HCT116 (cell line): ENCODE measurements at regions not wholly inside any gene's neighbourhood (a gene's known extent, or its start where the extent isn't known, plus 50 kb on each side); places are given as distances from the start of the nearest gene placed in this dataset.

Experiments used
- ATAC-seq: fragments of 200-7000 bp; cut with Tn5 transposase; 2 replicates; pipeline ENCODE4 v1.9.1; 2020; ENCODE audit warnings: mild to moderate bottlenecking, moderate library complexity
- BruUV-seq: library from RNA; stranded (reverse); fragments of 400-500 nt; replicated peaks from 2 replicates; lab custom pipeline; 2021; lab: Mats Ljungman, UMichigan
- CTCF ChIA-PET: fragments of 300-600 bp; sonication (Branson Sonifier 250); formaldehyde crosslinking; loops from one replicate; lab custom pipeline; 2021; ENCODE audit warnings: antibody characterized with exemption; lab: Charles Lee
- POLR2A ChIA-PET: fragments of 300-600, 350-600 bp; sonication (Branson Sonifier 250); formaldehyde crosslinking; loops from one replicate; lab custom pipeline; 2021; ENCODE audit warnings: antibody characterized with exemption; lab: Charles Lee
- RAD21 ChIA-PET, 2 experiments: fragments of 300-600 bp; sonication (Branson Sonifier 250); formaldehyde crosslinking; loops; one replicate each; lab custom pipeline; 2023; ENCODE audit warnings: low total read pairs in 2 of 2; ENCODE audit not compliant: uncharacterized antibody in 2 of 2, unreplicated experiment in 2 of 2, low non-redundant PET in 1 of 2; lab: Charles Lee
- DNase-seq: peaks from one replicate; pipeline ENCODE4 v3.0.0-alpha.2; 2010; ENCODE audit warnings: low read depth, low spot score
- H2AFZ ChIP-seq: fragments of 200-600 bp; shearing (Covaris generic), sonication (generic); 2 replicates; pipeline ENCODE4 v1.6.1; 2017; ENCODE audit warnings: low read depth, mixed run types, mixed read lengths, antibody characterized with exemption, low read length; ENCODE audit not compliant: poor library complexity, severe bottlenecking
- H3K27ac ChIP-seq: 2 replicates; pipeline ENCODE4 v1.5.1; 2012; ENCODE audit warnings: low read depth, low read length
- H3K27me3 ChIP-seq: fragments of 200-600 bp; sonication (generic); 2 replicates; pipeline ENCODE4 v1.6.1; 2016; ENCODE audit warnings: mixed run types, low read length, mixed read lengths; ENCODE audit not compliant: insufficient read depth
- H3K36me3 ChIP-seq, 2 experiments: fragments of 200-500 bp in 1 of 2; fragments of 200-600 bp in 1 of 2; sonication (Bioruptor generic) in 1 of 2; sonication (generic) in 1 of 2; 2 replicates each; pipeline versions ENCODE4 v1.5.1 to v1.6.1; 2014 to 2016; ENCODE audit warnings: low read length in 2 of 2, inconsistent platforms in 1 of 2, mixed read lengths in 1 of 2, mixed run types in 1 of 2; ENCODE audit not compliant: insufficient read depth in 2 of 2, control insufficient read depth in 1 of 2
- H3K4me1 ChIP-seq, 2 experiments: fragments of 200-600 bp in 1 of 2; sonication (generic) in 1 of 2; 2 replicates each; pipeline versions ENCODE4 v1.5.1 to v1.6.1; 2012 to 2017; ENCODE audit warnings: low read length in 2 of 2, inconsistent platforms in 1 of 2, mild to moderate bottlenecking in 1 of 2, mixed read lengths in 1 of 2, mixed run types in 1 of 2, moderate library complexity in 1 of 2; ENCODE audit not compliant: insufficient read depth in 2 of 2, control insufficient read depth in 1 of 2
- H3K4me2 ChIP-seq: fragments of 200-600 bp; sonication (generic); 2 replicates; pipeline ENCODE4 v1.6.1; 2017; ENCODE audit warnings: mixed run types, low read length, mixed read lengths
- H3K4me3 ChIP-seq, 2 experiments: fragments of 200-600 bp in 1 of 2; sonication (generic) in 1 of 2; replicated peaks in 1 of 2; 2 replicates each; pipeline ENCODE4 v1.5.1; 2011 to 2016; ENCODE audit warnings: low read length in 2 of 2, control low read depth in 1 of 2, low read depth in 1 of 2, mild to moderate bottlenecking in 1 of 2, mixed read lengths in 1 of 2, mixed run types in 1 of 2
- H3K79me2 ChIP-seq: fragments of 200-600 bp; sonication (generic); 2 replicates; pipeline ENCODE4 v1.6.1; 2017; ENCODE audit warnings: mild to moderate bottlenecking, mixed run types, low read length, moderate library complexity, mixed read lengths; ENCODE audit not compliant: insufficient read depth
- H3K9ac ChIP-seq: fragments of 200-600 bp; sonication (generic); 2 replicates; pipeline ENCODE4 v1.6.1; 2016; ENCODE audit warnings: low read length, mixed read lengths
- H3K9me2 ChIP-seq: fragments of 200-600 bp; sonication (generic), shearing (Covaris generic); 2 replicates; pipeline ENCODE4 v1.6.1; 2017; ENCODE audit warnings: mixed run types, mild to moderate bottlenecking, moderate library complexity; ENCODE audit not compliant: insufficient read depth
- H3K9me3 ChIP-seq, 2 experiments: fragments of 200-500 bp in 1 of 2; fragments of 200-600 bp in 1 of 2; sonication (Bioruptor generic) in 1 of 2; sonication (generic) in 1 of 2; 2 replicates each; pipeline ENCODE4 v1.6.1; 2014 to 2017; ENCODE audit warnings: low read length in 2 of 2, mixed read lengths in 2 of 2, inconsistent platforms in 1 of 2, low read depth in 1 of 2, mild to moderate bottlenecking in 1 of 2, mixed run types in 1 of 2, moderate library complexity in 1 of 2; ENCODE audit not compliant: control insufficient read depth in 1 of 2, insufficient read depth in 1 of 2
- H4K20me1 ChIP-seq: fragments of 200-600 bp; sonication (generic), shearing (Covaris generic); 2 replicates; pipeline ENCODE4 v1.6.1; 2017; ENCODE audit warnings: mixed run types, mild to moderate bottlenecking, moderate library complexity; ENCODE audit not compliant: insufficient read depth
- ATF3 ChIP-seq: IDR thresholded peaks from 2 replicates; pipeline ENCODE4 v1.6.1; 2012
- CBX3 ChIP-seq: IDR thresholded peaks from 2 replicates; pipeline ENCODE4 v1.6.1; 2012; ENCODE audit warnings: low read depth
- EGR1 ChIP-seq: IDR thresholded peaks from 2 replicates; pipeline ENCODE4 v1.6.1; 2012; ENCODE audit warnings: low read depth
- EZH2 ChIP-seq: fragments of 200-600 bp; sonication (generic); IDR thresholded peaks from 2 replicates; pipeline ENCODE4 v1.6.1; 2017; ENCODE audit warnings: antibody characterized with exemption, mixed run types
- EZH2phosphoT487 ChIP-seq: fragments of 200-600 bp; IDR thresholded peaks from 2 replicates; pipeline ENCODE4 v1.6.1; 2018; ENCODE audit warnings: antibody characterized with exemption, borderline replicate concordance
- FOSL1 ChIP-seq: IDR thresholded peaks from 2 replicates; pipeline ENCODE4 v1.6.1; 2012; ENCODE audit warnings: low read depth
- POLR2A ChIP-seq: IDR thresholded peaks from 2 replicates; pipeline ENCODE4 v1.7.0; 2011; ENCODE audit warnings: borderline replicate concordance; ENCODE audit not compliant: insufficient read depth, insufficient read length; ENCODE audit errors: extremely low read depth
- RAD21 ChIP-seq: IDR thresholded peaks from 2 replicates; pipeline ENCODE4 v1.6.1; 2012; ENCODE audit warnings: low read depth, mild to moderate bottlenecking
- REST ChIP-seq: IDR thresholded peaks from 2 replicates; pipeline ENCODE4 v1.6.1; 2012; ENCODE audit warnings: low read depth
- SIN3A ChIP-seq: IDR thresholded peaks from 2 replicates; pipeline ENCODE4 v1.6.1; 2012; ENCODE audit warnings: low read depth
- SRF ChIP-seq: IDR thresholded peaks from 2 replicates; pipeline ENCODE4 v1.6.1; 2012; ENCODE audit warnings: low read depth
- TCF7L2 ChIP-seq: IDR thresholded peaks from 2 replicates; pipeline ENCODE4 v1.7.0; 2011; ENCODE audit warnings: borderline replicate concordance, inconsistent platforms; ENCODE audit not compliant: insufficient read depth, insufficient read length; ENCODE audit errors: extremely low read depth
- ZBTB33 ChIP-seq: IDR thresholded peaks from 2 replicates; pipeline ENCODE4 v1.6.1; 2011; ENCODE audit warnings: mild to moderate bottlenecking, low read length, moderate library complexity; ENCODE audit not compliant: insufficient replicate concordance; ENCODE audit errors: extremely low read depth
- ZFX ChIP-seq: fragments of 450-650 bp; IDR thresholded peaks from 2 replicates; pipeline ENCODE4 v1.6.1; 2017
- intact Hi-C: fragments of 100-400 bp; cut with micrococcal nuclease; formaldehyde crosslinking; loops from 2 replicates; pipeline ENCODE4 v1.10.0; 2022

- CTCF ChIA-PET: no interaction called here
- H2AFZ ChIP-seq: no peak overlapping the region
These were observed 96.6 kb upstream of the CBLB start for GRCh38 chr3:105965384-105965783.

GRCh38 chr3:105967117-105967516, 98.3 kb upstream of the CBLB start:
- Histone ChIP-seq H3K27me3 (no peaks in the 10 kb centered on the region), H2AFZ (peak overlapping the region; percentile 35), H3K4me1 (peaks cover 0 to 7% of the 10 kb centered on the region in 2 experiments; a peak in 2 of 4 replicates), H3K9ac (no peak overlapping the region), H3K9me2 (peaks cover 3% of the 10 kb centered on the region; the same call in 1 of the 2 replicates), H3K36me3 (no peaks in the 10 kb centered on the region), H4K20me1 (no peaks in the 10 kb centered on the region), H3K4me2 (no peak overlapping the region), H3K79me2 (no peaks in the 10 kb centered on the region), H3K4me3 (no peak overlapping the region), H3K27ac (no peak overlapping the region), H3K9me3 (no peaks in the 10 kb centered on the region; a peak in 1 of 4 replicates)
- CTCF ChIA-PET: no interaction called here
- POLR2A ChIA-PET: no interaction called here
- intact Hi-C loops: no loop called here
- no peak for DNase-seq
- no peak for TF ChIP-seq POLR2A
- TF ChIP-seq FOSL1: no peak
- TF ChIP-seq ZBTB33: no peak
- no peak for TF ChIP-seq SRF
- TF ChIP-seq CBX3: no peak
- no peak for TF ChIP-seq RAD21
- no peak for TF ChIP-seq EGR1
- TF ChIP-seq REST: no peak
- no peak for TF ChIP-seq ATF3
- RAD21 ChIA-PET: no interaction called here
- no TSS peak for BruUV-seq
- ATAC-seq: no peak

More at GRCh38 chr3:105965384-105965783, 96.6 kb upstream of the CBLB start:
- Histone ChIP-seq H3K9ac (no peak overlapping the region), H3K4me2 (no peak overlapping the region), H3K4me3 (no peak overlapping the region), H3K9me3 (no peaks in the 10 kb centered on the region), H3K4me1 (peaks cover 0 to 7% of the 10 kb centered on the region in 2 experiments; a peak in 2 of 4 replicates), H4K20me1 (no peaks in the 10 kb centered on the region), H3K79me2 (no peaks in the 10 kb centered on the region), H3K27ac (no peak overlapping the region), H3K36me3 (no peaks in the 10 kb centered on the region), H3K9me2 (peaks cover 3% of the 10 kb centered on the region; the same call in 1 of the 2 replicates), H3K27me3 (no peaks in the 10 kb centered on the region)
- ChIA-PET RAD21 (no interaction called here), POLR2A (no interaction called here)
- DNase-seq (no peak), ATAC-seq (no peak)
- no peak for TF ChIP-seq EZH2
- TF ChIP-seq EZH2phosphoT487: no peak
- TF ChIP-seq EGR1: no peak
- no peak for TF ChIP-seq ZFX
- no peak for TF ChIP-seq TCF7L2
- no peak for TF ChIP-seq SIN3A
- intact Hi-C loops: no loop called here
- BruUV-seq: no TSS peak
